Panc1 (cell line): ENCODE measurements at regions not wholly inside any gene's neighbourhood (a gene's known extent, or its start where the extent isn't known, plus 50 kb on each side); places are given as distances from the start of the nearest gene placed in this dataset.

Source experiments
- ATAC-seq: fragments of 200-7000 bp; cut with Tn5 transposase; 2 replicates; pipeline ENCODE4 v1.9.1; 2020; ENCODE audit warnings: mild to moderate bottlenecking, moderate library complexity
- BruUV-seq: library from RNA; stranded (reverse); fragments of 400-500 nt; replicated peaks from 2 replicates; lab custom pipeline; 2021; lab: Mats Ljungman, UMichigan
- CTCF ChIA-PET: fragments of 300-600 bp; sonication (Branson Sonifier 250); formaldehyde crosslinking; loops from one replicate; lab custom pipeline; 2022; ENCODE audit warnings: antibody characterized with exemption; lab: Charles Lee
- POLR2A ChIA-PET: fragments of 300-600 bp; sonication (Branson Sonifier 250); formaldehyde crosslinking; loops from one replicate; lab custom pipeline; 2022; ENCODE audit warnings: antibody characterized with exemption; lab: Charles Lee
- DNase-seq: peaks from one replicate; pipeline ENCODE4 v3.0.0-alpha.2; 2010; ENCODE audit warnings: low read depth, low spot score
- H3K27ac ChIP-seq: 2 replicates; pipeline ENCODE4 v1.5.1; 2011; ENCODE audit warnings: mild to moderate bottlenecking, low read length, inconsistent platforms
- H3K27me3 ChIP-seq: fragments of 200-500 bp; sonication (Bioruptor generic); 2 replicates; pipeline ENCODE4 v1.6.0; 2014; ENCODE audit warnings: low read length, inconsistent platforms; ENCODE audit not compliant: control insufficient read depth, insufficient read depth
- H3K36me3 ChIP-seq: fragments of 200-500 bp; sonication (Bioruptor generic); 2 replicates; pipeline ENCODE4 v1.5.1; 2014; ENCODE audit warnings: inconsistent platforms, mild to moderate bottlenecking, low read length, moderate library complexity; ENCODE audit not compliant: control insufficient read depth, insufficient read depth
- H3K4me1 ChIP-seq: 2 replicates; pipeline ENCODE4 v1.5.1; 2011; ENCODE audit warnings: inconsistent platforms, mild to moderate bottlenecking, low read length, moderate library complexity; ENCODE audit not compliant: control insufficient read depth, insufficient read depth
- H3K4me3 ChIP-seq, 2 experiments: 2 replicates each; pipeline ENCODE4 v1.5.1; 2011 to 2012; ENCODE audit warnings: low read depth in 2 of 2, low read length in 2 of 2, mild to moderate bottlenecking in 2 of 2, inconsistent platforms in 1 of 2, moderate library complexity in 1 of 2
- H3K9me3 ChIP-seq: fragments of 200-500 bp; sonication (Bioruptor generic); 2 replicates; pipeline ENCODE4 v1.5.1; 2014; ENCODE audit warnings: low read depth, mild to moderate bottlenecking, inconsistent platforms, low read length, moderate library complexity; ENCODE audit not compliant: control insufficient read depth, insufficient read depth
- CTCF ChIP-seq: fragments of 450-650 bp; IDR thresholded peaks from 2 replicates; pipeline ENCODE4 v1.5.1; 2017; ENCODE audit warnings: mild to moderate bottlenecking
- POLR2AphosphoS5 ChIP-seq: IDR thresholded peaks from 2 replicates; pipeline ENCODE4 v1.6.1; 2012; ENCODE audit warnings: mild to moderate bottlenecking, low read depth, low read length, moderate library complexity
- REST ChIP-seq, 2 experiments: IDR thresholded peaks; 2 replicates each; pipeline ENCODE4 v1.6.1; 2011 to 2012; ENCODE audit warnings: low read depth in 2 of 2, control low read depth in 1 of 2, low read length in 1 of 2, mild to moderate bottlenecking in 1 of 2, moderate library complexity in 1 of 2; ENCODE audit not compliant: insufficient read depth in 1 of 2
- SIN3A ChIP-seq: IDR thresholded peaks from 2 replicates; pipeline ENCODE4 v1.6.1; 2012; ENCODE audit warnings: low read depth, mild to moderate bottlenecking, low read length, moderate library complexity, borderline replicate concordance; ENCODE audit not compliant: insufficient read depth
- TCF7L2 ChIP-seq: IDR thresholded peaks from 2 replicates; pipeline ENCODE4 v1.6.1; 2011; ENCODE audit warnings: mild to moderate bottlenecking, low read depth, low read length, inconsistent platforms
- in situ Hi-C: cut with HindIII; loops from 2 replicates; pipeline ENCODE4 v1.10.0; 2016; ENCODE audit warnings: low sequenced_read_pairs, low pct_unique_long_range_greater_than_20kb
- intact Hi-C: fragments of 100-400 bp; cut with micrococcal nuclease; formaldehyde crosslinking; loops from one replicate; pipeline ENCODE4 v1.10.0; 2022; ENCODE audit not compliant: unreplicated experiment

DNA sequence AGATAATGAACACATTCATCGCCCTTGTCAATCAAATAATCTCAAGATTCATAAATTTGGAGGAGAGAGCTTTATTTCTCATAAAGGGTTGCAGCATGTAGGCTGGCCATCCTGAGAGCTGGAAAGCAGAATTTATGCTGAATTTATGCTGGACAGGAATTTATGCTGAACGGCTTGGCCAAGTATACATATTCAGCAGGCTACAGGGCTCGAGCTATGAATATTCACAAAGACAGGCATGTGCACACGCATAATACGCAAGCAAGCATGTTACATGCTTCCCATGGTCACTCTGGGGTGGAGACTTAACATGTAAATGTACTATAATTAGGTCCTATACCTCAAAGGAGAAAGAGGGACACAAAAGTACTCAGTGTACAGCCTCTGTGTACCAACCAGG is 618.8 kb downstream of the METTL4 start (continued):
- TF ChIP-seq TCF7L2: no peak

DNA sequence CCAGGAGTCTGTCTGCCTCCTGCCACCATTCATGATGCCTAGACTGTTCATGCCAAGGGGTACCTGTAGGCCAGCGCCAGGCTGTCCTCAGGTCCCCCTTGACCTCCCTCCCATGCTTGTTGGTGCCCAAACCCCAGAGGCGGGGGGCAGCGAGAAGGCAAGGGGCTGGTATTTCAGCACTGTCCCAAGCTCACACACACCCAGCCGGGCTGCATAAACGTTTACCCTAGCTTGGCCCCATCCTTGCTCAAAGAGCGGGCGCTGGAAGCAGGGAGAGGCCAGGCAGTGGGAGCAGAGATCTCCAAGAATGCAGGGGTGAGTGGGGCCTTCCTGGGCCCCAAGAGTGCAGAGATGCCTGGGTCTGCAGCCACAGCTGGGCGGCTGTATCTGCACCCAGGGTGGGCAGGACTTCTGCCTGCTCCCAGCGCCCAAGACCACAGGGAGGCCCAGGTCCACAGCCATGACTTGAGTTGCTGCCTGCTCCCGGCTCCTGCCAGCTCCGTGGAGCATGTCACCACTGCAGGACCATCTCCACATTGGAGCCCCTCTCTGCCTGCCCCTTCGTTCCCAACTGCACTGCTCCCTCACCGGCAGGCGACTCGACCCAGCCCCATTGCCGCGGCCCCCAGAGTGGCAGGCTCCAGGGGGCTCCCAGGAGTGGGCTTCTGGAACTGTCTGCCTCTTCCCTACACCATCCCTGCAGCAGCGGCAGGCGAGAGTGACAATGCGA is 616.6 kb downstream of the METTL4 start:
- DNase-seq (no peak), ATAC-seq (no peak)
- H3K4me1 ChIP-seq: no peaks in the 10 kb centered on the region
- BruUV-seq: no TSS peak
- ChIA-PET CTCF (no interaction called here), POLR2A (no interaction called here)
- H3K9me3 ChIP-seq: no peaks in the 10 kb centered on the region
- H3K4me3 ChIP-seq: no peak overlapping the region
- no peaks in the 10 kb centered on the region for H3K36me3 ChIP-seq
- TF ChIP-seq SIN3A: no peak
- TF ChIP-seq CTCF: no peak
- no peak for TF ChIP-seq TCF7L2
- TF ChIP-seq POLR2AphosphoS5: no peak
- no peak for TF ChIP-seq REST (IDR thresholded peaks at IDR 0.05; ENCODE audit: insufficient read depth in 1 of 2, low read depth in 2 of 2, low read length in 1 of 2)
- in situ Hi-C loops: no loop called here
- H3K27me3 ChIP-seq: no peaks in the 10 kb centered on the region
- no peak overlapping the region for H3K27ac ChIP-seq
- intact Hi-C loops: no loop called here

- in situ Hi-C loops: no loop called here
- POLR2A ChIA-PET: no interaction called here
Measured at GRCh38 chr18:1958798-1959197, 612.5 kb downstream of the METTL4 start.

More at GRCh38 chr18:1958798-1959197, 612.5 kb downstream of the METTL4 start:
- ATAC-seq: no peak
- H3K9me3 ChIP-seq: no peaks in the 10 kb centered on the region
- H3K27me3 ChIP-seq: no peaks in the 10 kb centered on the region
- DNase-seq: no peak
- H3K27ac ChIP-seq: no peak overlapping the region
- no peaks in the 10 kb centered on the region for H3K36me3 ChIP-seq
- H3K4me1 ChIP-seq: no peaks in the 10 kb centered on the region
- H3K4me3 ChIP-seq: no peak overlapping the region
- CTCF ChIA-PET: no interaction called here
- TF ChIP-seq CTCF: no peak
- no TSS peak for BruUV-seq
- intact Hi-C loops: no loop called here
